Adrenal gland (tissue), 5 donors: ENCODE measurements at regions not wholly inside any gene's neighbourhood (a gene's known extent, or its start where the extent isn't known, plus 50 kb on each side); places are given as distances from the start of the nearest gene placed in this dataset.

Source experiments
- CTCF ChIP-seq, 6 experiments: fragments of 450-650 bp in 4 of 6; fragments of 200-600 bp in 2 of 6; sonication (generic) in 1 of 6; IDR thresholded peaks; 1 replicate in 5 of 6; 2 replicates in 1 of 6; pipeline versions ENCODE4 v1.5.1 to v1.8.0; 2016 to 2021; ENCODE audit warnings: antibody characterized with exemption in 6 of 6, mild to moderate bottlenecking in 2 of 6, moderate library complexity in 1 of 6
- POLR2A ChIP-seq, 2 donors: fragments of 450-650 bp; IDR thresholded peaks; one replicate each; pipeline ENCODE4 v1.6.1; 2017; ENCODE audit warnings: antibody characterized with exemption in 2 of 2, mild to moderate bottlenecking in 2 of 2, moderate library complexity in 1 of 2
- donor health status: DM: no; HTN: no; CAD: no.

- TF ChIP-seq CTCF (IDR thresholded peaks at IDR 0.05) (no peak), POLR2A (IDR thresholded peaks at IDR 0.05) (no peak)
These were observed 146.1 kb upstream of the IL1RAPL2 start for GRCh38 chrX:104419926-104420325.
